HG02571 (cell line): ENCODE measurements at regions not wholly inside any gene's neighbourhood (a gene's known extent, or its start where the extent isn't known, plus 50 kb on each side); places are given as distances from the start of the nearest gene placed in this dataset.

Experiments used
- ATAC-seq: cut with Tn5 transposase; IDR thresholded peaks from one replicate; pipeline ENCODE4 v1.9.1; 2021; ENCODE audit warnings: mild to moderate bottlenecking, moderate library complexity; ENCODE audit not compliant: unreplicated experiment

GRCh38 chr1:222306011-222306410 lies 241.9 kb downstream of the HHIPL2 start:
- no peak for ATAC-seq

- ATAC-seq = no peak
Measured at GRCh38 chr1:222301652-222302051, 246.3 kb downstream of the HHIPL2 start.

- ATAC-seq = no peak
Measured at GRCh38 chr1:222299524-222299923, 248.4 kb downstream of the HHIPL2 start.

- ATAC-seq = no peak
Measured at GRCh38 chr1:222290866-222291265, 257.0 kb downstream of the HHIPL2 start.

- no peak for ATAC-seq
Measured at GRCh38 chr1:222288053-222288452, 259.9 kb downstream of the HHIPL2 start.

GRCh38 chr1:222286011-222286410 lies 261.9 kb downstream of the HHIPL2 start:
- no peak for ATAC-seq

GRCh38 chr1:222285526-222285925 lies 262.4 kb downstream of the HHIPL2 start:
- no peak for ATAC-seq

DNA sequence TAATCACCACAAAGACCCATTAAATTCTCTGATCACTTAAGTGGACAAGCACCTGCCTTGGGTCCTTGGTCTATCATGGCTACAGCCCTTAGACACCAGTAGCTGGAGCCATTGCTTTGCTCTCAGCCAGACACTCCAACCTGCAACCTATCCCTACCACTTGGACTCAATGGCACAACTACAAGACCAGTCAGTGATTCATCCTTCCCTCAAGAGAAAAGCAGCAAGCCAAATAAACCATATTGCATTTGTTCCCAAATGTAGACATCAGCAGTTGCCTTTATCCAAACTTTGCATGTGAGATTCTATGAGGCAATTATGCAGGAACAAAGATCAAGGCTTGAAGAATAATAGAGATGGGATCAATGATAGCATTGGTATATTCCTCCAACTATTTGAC lies 263.4 kb downstream of the HHIPL2 start:
- no peak for ATAC-seq

- ATAC-seq = no peak
Measured at GRCh38 chr1:222283147-222283768, 264.6 kb downstream of the HHIPL2 start.

DNA sequence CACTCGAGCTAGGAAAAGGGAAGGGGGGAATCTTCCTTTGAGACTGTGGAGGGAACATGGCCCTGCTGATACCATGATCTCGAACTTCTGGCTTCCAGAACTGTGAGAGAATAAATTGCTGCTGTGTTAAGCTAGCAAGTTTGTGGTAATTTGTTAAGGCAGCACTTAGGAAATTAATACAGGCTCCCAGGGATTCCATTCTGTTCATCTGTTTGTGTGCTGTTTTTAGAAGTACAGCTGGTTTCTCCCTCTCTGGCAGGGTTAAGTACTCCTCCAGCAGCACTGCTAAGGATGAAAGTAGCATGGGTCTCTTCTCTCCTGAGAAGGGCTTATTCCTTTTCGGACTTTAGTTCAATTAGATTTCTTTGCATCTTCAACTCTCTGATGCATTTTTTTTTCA lies 268.3 kb downstream of the HHIPL2 start:
- no peak for ATAC-seq

- ATAC-seq = no peak
Measured at GRCh38 chr1:222278501-222278900, 269.4 kb downstream of the HHIPL2 start.

GRCh38 chr1:222275729-222276465 lies 272.0 kb downstream of the HHIPL2 start:
- ATAC-seq = no peak

DNA sequence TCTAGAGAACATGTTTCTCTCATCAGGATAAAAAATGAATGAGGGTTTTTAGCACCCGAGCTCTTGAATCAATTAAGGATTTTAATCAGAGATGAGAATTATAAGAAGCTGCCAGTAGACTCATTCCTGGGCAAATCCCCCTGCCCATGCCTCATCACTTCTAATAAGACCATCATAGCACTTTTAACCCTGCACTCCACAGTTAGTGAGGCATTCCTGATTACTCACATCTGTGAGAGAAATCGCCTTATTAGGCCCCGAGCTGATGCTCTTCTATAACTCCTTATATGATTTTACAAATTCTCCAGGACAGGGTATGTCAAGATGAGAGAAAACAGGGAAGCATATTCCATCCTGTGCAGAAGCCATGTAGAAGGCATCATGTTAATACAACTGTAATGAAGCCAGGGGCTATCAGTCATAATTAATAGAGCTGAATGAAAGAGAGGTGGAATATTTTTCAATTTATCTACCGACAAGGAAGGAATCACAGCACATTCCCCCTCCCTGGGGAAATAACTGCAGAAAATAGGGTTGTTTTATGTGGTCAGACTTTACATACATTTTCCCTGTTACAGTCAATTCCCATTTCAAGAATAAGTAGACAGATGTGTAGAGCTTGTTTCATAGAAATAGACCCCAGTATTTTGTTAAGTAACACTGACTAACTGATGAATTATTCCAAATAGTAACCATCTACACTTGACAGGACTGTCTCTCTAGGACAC lies 272.7 kb downstream of the HHIPL2 start:
- no peak for ATAC-seq

- ATAC-seq = no peak
Measured at GRCh38 chr1:222266223-222267196, 281.4 kb downstream of the HHIPL2 start.

GRCh38 chr1:222263791-222264190 lies 284.1 kb downstream of the HHIPL2 start:
- ATAC-seq = no peak

DNA sequence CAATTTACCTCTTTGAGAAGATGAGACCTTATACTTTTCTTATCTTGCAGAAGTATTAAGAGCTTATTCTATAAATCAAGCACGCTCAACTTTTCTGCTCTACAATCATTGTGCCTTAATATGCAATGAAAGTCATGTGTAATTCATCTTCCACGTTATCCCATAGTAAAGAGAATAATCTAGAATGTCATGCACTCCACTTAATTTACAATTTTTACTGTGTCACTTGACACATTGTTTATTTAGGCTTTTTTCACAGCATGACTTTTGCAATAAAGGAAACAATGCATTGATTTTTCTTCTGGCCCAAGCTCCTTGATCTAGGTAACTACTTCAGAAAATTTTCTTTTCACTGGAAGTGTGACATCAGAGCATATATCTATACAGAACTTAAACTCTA lies 290.9 kb downstream of the HHIPL2 start:
- ATAC-seq = no peak

DNA sequence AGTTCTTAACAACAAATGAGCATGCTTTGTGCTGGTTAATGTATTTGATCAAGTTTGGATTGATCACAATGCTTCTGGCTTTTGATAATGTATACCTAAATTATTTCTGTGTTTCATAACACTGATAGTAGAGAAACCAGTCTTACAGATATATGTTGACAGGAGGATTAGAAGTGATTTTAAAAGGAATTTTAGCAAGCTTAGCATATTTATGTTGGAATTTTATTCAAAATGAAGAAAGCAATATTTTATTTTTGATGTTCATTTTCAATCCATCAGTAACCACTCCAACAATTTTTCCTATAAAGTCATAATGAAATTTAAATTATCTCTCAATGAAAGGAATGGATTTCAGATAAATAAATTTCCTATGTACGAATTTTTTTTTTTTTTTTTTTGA lies 291.8 kb downstream of the HHIPL2 start:
- no peak for ATAC-seq

- ATAC-seq = no peak
Measured at GRCh38 chr1:222252788-222253187, 295.1 kb downstream of the HHIPL2 start.

DNA sequence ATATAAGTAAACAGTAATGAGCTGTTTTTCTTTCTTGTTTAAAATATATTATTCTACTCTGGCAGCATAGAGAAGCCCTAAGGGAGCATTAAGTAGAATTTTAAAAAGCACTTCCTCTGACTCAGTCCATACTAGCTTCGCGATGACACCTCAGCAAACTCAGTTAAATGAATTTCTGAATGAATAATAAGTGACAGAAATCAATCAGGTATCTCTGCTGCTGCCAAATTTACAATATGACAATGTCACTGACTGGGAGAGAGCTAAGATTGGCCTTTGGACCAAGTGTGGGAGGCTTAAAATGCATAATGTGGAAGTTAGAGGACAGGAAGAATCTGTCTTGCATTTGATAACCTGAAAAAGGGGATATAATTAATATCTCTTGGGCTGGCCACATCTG lies 296.1 kb downstream of the HHIPL2 start:
- no peak for ATAC-seq

GRCh38 chr1:222250376-222250775 lies 297.5 kb downstream of the HHIPL2 start:
- no peak for ATAC-seq

DNA sequence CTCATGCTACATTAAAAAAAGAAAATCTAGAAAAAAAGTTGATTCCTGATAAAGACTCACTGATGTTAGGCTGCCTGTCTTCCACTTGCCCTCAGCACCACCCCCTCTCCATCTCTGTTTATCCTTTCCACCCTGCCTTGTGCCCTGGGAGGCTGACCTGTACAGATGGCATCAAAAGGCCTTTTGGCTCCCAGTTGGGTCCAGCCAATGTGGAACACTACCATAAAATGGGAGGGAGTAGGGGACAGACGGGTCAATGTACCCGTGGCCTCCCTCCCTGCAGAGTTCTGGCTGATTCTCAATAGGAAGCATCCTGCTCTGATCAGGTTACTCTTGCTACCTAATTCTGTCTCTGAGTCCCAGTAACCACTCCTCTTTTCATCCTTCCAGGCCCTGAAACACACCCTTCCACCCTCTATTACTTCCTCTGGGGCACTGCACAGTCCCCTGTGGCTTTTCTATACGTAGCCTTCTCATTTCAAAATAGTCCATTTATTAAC lies 300.0 kb downstream of the HHIPL2 start:
- no peak for ATAC-seq
